ENCODE measurements at regions not wholly inside any gene's neighbourhood (a gene's known extent, or its start where the extent isn't known, plus 50 kb on each side); places are given as distances from the start of the nearest gene placed in this dataset.

DNA sequence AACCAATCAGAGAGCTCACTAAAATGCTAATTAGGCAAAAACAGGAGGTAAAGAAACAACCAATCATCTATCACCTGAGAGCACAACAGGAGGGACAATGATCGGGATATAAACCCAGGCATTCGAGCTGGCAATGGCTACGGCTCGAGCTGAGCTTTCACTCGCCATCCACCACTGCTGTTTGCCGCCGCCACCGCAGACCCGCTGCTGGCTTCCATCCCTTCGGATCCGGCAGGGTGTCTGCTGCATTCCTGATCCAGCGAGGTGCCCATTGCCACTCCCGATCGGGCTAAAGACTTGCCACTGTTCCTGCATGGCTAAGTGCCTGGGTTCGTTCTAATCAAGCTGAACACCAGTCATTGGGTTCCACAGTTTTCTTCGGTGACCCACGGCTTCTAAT lies 236.7 kb upstream of the DLGAP1 start:
- TF ChIP-seq CTCF (IDR thresholded peaks at IDR 0.05; ENCODE audit: low read length), result no peak
- TF ChIP-seq EZH2 (IDR thresholded peaks at IDR 0.05; ENCODE audit: borderline replicate concordance, low read length), result no peak
